GM10266 (cell line): ENCODE measurements at regions not wholly inside any gene's neighbourhood (a gene's known extent, or its start where the extent isn't known, plus 50 kb on each side); places are given as distances from the start of the nearest gene placed in this dataset.

Experiments used
- DNase-seq: peaks from one replicate; pipeline ENCODE4 v3.0.0; 2012; ENCODE audit errors: extremely low spot score
- CTCF ChIP-seq: IDR thresholded peaks from 2 replicates; pipeline ENCODE4 v1.5.1; 2012; ENCODE audit warnings: mild to moderate bottlenecking, low read depth; ENCODE audit not compliant: control insufficient read depth, insufficient read depth; ENCODE audit errors: missing control alignments

DNA sequence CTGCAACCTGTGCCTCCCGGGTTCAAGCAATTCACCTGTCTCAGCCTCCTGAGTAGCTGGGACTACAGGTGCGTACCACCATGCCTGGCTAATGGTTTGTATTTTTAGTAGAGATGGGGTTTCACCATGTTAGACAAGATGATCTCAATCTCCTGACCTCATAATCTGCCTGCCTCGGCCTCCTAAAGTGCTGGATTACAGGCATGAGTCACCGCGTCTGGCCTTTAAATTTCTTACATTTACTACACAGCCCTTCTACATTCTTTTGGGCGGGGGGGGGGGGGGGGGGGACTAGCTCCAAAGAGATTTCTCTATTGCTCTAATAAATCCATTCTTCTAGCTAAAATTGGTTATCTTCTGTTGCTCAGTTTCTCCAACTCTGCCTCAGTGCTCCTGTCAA lies 964.9 kb upstream of the ACVR2A start:
- DNase-seq, result no peak
- no peak for TF ChIP-seq CTCF

DNA sequence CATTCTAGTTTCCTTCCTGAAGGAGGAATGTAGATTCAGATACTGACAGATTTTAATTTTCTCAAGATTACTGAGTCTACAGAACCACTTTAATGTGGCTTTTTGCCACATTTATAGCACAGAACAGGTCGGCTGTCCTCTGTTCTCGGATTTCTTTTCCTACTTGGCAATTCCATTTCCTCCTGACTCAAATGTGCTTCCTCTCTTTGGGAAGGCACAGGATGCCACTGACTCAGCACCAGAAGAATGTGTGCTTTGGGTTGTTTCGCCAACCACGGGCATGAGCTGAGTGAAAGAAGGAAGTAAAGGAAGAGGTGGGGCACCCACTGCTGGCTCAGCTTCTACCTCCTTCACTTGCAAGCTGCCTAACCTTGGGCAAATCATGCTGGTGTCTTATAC lies 970.6 kb upstream of the ACVR2A start:
- DNase-seq, result no peak
- no peak for TF ChIP-seq CTCF

DNA sequence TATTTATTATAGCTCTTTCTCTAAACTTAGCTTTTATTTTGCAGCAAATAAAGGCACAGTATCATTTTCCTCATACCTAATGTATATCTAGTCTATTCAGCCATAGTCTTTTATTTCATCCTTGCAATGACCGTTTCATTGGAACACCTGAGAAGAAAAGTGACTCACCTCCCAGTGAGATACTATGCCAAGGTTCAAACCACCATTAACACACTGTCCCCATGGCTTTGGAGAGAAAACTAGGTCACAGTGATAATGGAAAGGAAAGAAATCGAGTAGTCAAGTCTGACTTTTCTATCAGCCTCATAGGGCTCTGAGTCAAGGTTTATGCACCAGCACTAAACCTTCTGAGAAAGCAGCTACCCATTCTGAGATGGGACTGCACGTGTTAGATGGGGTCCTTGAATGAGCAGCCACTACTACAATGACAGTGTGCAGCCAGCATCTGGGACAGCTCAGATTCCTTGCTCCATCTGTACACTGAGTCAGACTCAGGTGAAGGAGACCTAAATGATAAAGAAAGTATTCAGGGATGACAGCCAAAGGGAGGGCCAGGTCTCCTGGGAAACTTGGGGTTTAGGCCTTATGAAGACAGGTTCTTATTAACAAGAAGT lies 971.1 kb upstream of the ACVR2A start:
- no peak for TF ChIP-seq CTCF
- no peak for DNase-seq

GRCh38 chr2:146873056-146873455 lies 971.8 kb upstream of the ACVR2A start:
- no peak for DNase-seq
- TF ChIP-seq CTCF, result no peak

GRCh38 chr2:146870691-146871090 lies 974.1 kb upstream of the ACVR2A start:
- no peak for DNase-seq
- no peak for TF ChIP-seq CTCF

GRCh38 chr2:146869328-146869727 lies 975.5 kb upstream of the ACVR2A start:
- no peak for TF ChIP-seq CTCF
- DNase-seq, result no peak

DNA sequence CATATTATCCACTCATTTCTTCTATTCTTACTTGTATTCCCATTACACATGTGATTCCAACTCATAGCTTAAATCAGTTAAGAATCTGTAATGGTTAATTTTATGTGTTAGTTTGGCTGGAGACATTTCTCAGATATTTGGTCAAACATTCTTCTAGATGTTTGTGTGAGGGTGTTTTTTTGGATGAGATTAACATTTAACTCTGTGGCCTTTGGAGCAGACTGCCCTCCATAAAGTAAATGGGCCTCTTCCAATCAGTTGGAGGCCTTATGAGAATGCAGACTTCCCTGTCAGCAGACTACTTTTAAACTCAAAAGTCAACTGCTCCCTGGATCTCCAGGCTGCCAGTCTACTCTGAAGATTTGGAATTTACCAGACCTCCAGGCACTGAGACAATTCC lies 976.8 kb upstream of the ACVR2A start:
- TF ChIP-seq CTCF, result no peak
- no peak for DNase-seq
